ENCODE measurements at regions not wholly inside any gene's neighbourhood (a gene's known extent, or its start where the extent isn't known, plus 50 kb on each side); places are given as distances from the start of the nearest gene placed in this dataset.

DNA sequence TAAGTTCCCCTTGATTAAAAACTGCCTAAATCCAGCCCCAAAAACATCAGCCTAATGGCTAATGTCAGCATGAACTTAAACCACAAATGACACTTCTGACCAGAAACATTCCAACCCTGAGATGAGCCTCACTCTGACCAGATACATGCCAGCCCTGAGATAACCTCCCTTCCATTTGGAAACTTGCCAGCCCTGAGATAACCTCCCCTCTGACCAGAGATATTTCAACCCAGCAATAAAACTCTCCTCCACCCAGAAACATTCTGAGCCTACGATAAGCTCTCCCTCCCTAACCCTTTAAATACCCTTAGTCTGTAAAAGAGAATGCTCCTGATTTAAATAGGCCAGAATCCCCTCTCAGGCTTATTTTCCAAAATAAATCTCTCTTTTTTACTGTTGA, 1035.7 kb upstream of the NUDT12 start:
- ChIA-PET CTCF (no interaction called here), POLR2A (no interaction called here)
- Histone ChIP-seq H3K9ac (ENCODE audit: low read length) (no peak overlapping the region), H3K4me3 (ENCODE audit: control extremely low read depth in 1 of 5, extremely low read depth in 1 of 5, insufficient read depth in 1 of 5, low read depth in 2 of 5, low read length in 4 of 5) (no peak overlapping the region), H3K27ac (ENCODE audit: low read length in 2 of 2) (no peak overlapping the region), H3K36me3 (replicated peaks in 1 of 2; ENCODE audit: control extremely low read depth in 1 of 2, control insufficient read depth in 1 of 2, extremely low read depth in 1 of 2, insufficient read depth in 2 of 2, low read length in 1 of 2) (no peaks in the 10 kb centered on the region), H2AFZ (ENCODE audit: insufficient read depth, low read depth, low read length, poor library complexity, severe bottlenecking) (no peak overlapping the region), H3K9me3 (ENCODE audit: control extremely low read depth in 1 of 3, control insufficient read depth in 2 of 3, insufficient read depth in 1 of 3, low read length in 2 of 3) (peaks cover 0 to 3% (median 2%) of the 10 kb centered on the region in 3 donors), H4K20me1 (ENCODE audit: control insufficient read depth, insufficient read depth, low read length, poor library complexity, severe bottlenecking) (no peaks in the 10 kb centered on the region), H3K79me2 (ENCODE audit: control insufficient read depth, insufficient read depth, low read length) (no peaks in the 10 kb centered on the region), H3K27me3 (replicated peaks in 1 of 4; ENCODE audit: control extremely low read depth in 1 of 4, control insufficient read depth in 3 of 4, insufficient read depth in 4 of 4, low read length in 3 of 4) (no peaks in the 10 kb centered on the region), H3K4me2 (replicated peaks; ENCODE audit: low read depth, low read length, poor library complexity, severe bottlenecking) (no peak overlapping the region), H3K4me1 (ENCODE audit: control insufficient read depth in 2 of 2, insufficient read depth in 2 of 2, low read length in 2 of 2) (no peaks in the 10 kb centered on the region)
- H3K9me3 Mint-ChIP-seq (ENCODE audit: insufficient read depth): peaks cover 2% of the 10 kb centered on the region
- H3K27me3 Mint-ChIP-seq: no peaks in the 10 kb centered on the region
- 67% methylated on average over 1 of the region's 1 CpG for WGBS (ENCODE audit: insufficient coverage)
- TF ChIP-seq EZH2 (IDR thresholded peaks at IDR 0.05; ENCODE audit: borderline replicate concordance, insufficient read depth, low read depth, low read length, poor library complexity, severe bottlenecking): no peak
- TF ChIP-seq, protein P1, sequence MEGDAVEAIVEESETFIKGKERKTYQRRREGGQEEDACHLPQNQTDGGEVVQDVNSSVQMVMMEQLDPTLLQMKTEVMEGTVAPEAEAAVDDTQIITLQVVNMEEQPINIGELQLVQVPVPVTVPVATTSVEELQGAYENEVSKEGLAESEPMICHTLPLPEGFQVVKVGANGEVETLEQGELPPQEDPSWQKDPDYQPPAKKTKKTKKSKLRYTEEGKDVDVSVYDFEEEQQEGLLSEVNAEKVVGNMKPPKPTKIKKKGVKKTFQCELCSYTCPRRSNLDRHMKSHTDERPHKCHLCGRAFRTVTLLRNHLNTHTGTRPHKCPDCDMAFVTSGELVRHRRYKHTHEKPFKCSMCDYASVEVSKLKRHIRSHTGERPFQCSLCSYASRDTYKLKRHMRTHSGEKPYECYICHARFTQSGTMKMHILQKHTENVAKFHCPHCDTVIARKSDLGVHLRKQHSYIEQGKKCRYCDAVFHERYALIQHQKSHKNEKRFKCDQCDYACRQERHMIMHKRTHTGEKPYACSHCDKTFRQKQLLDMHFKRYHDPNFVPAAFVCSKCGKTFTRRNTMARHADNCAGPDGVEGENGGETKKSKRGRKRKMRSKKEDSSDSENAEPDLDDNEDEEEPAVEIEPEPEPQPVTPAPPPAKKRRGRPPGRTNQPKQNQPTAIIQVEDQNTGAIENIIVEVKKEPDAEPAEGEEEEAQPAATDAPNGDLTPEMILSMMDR (IDR thresholded peaks at IDR 0.05): no peak
- no peaks in the 10 kb centered on the region for H3K4me1 Mint-ChIP-seq
- DNase-seq (no peak), ATAC-seq (ENCODE audit: low read depth) (no peak)
- intact Hi-C loops (cut with micrococcal nuclease): no loop called here
- no peak overlapping the region for H3K4me3 Mint-ChIP-seq
- no peak overlapping the region for H3K27ac Mint-ChIP-seq

- Mint-ChIP-seq H3K4me3 (no peak overlapping the region), H3K27me3 (no peaks in the 10 kb centered on the region), H3K4me1 (no peaks in the 10 kb centered on the region), H3K9me3 (ENCODE audit: insufficient read depth) (peaks cover 6% of the 10 kb centered on the region), H3K27ac (no peak overlapping the region)
- Histone ChIP-seq H3K79me2 (ENCODE audit: control insufficient read depth, insufficient read depth, low read length) (no peaks in the 10 kb centered on the region), H3K9ac (ENCODE audit: low read length) (no peak overlapping the region), H3K36me3 (replicated peaks in 1 of 2; ENCODE audit: control extremely low read depth in 1 of 2, control insufficient read depth in 1 of 2, extremely low read depth in 1 of 2, insufficient read depth in 2 of 2, low read length in 1 of 2) (no peaks in the 10 kb centered on the region), H3K4me3 (ENCODE audit: control extremely low read depth in 1 of 5, extremely low read depth in 1 of 5, insufficient read depth in 1 of 5, low read depth in 2 of 5, low read length in 4 of 5) (no peak overlapping the region), H3K27ac (ENCODE audit: low read length in 2 of 2) (no peak overlapping the region), H3K27me3 (replicated peaks in 1 of 4; ENCODE audit: control extremely low read depth in 1 of 4, control insufficient read depth in 3 of 4, insufficient read depth in 4 of 4, low read length in 3 of 4) (no peaks in the 10 kb centered on the region), H3K4me1 (ENCODE audit: control insufficient read depth in 2 of 2, insufficient read depth in 2 of 2, low read length in 2 of 2) (no peaks in the 10 kb centered on the region), H3K4me2 (replicated peaks; ENCODE audit: low read depth, low read length, poor library complexity, severe bottlenecking) (no peak overlapping the region), H2AFZ (ENCODE audit: insufficient read depth, low read depth, low read length, poor library complexity, severe bottlenecking) (no peak overlapping the region), H4K20me1 (ENCODE audit: control insufficient read depth, insufficient read depth, low read length, poor library complexity, severe bottlenecking) (no peaks in the 10 kb centered on the region), H3K9me3 (ENCODE audit: control extremely low read depth in 1 of 3, control insufficient read depth in 2 of 3, insufficient read depth in 1 of 3, low read length in 2 of 3) (no peaks in the 10 kb centered on the region)
- TF ChIP-seq EZH2 (IDR thresholded peaks at IDR 0.05; ENCODE audit: borderline replicate concordance, insufficient read depth, low read depth, low read length, poor library complexity, severe bottlenecking): no peak
- TF ChIP-seq, protein P1 (IDR thresholded peaks at IDR 0.05): no peak
- WGBS (ENCODE audit: insufficient coverage): 86% methylated on average over 4 of the region's 4 CpGs
- POLR2A ChIA-PET: no interaction called here
- CTCF ChIA-PET: no interaction called here
- ATAC-seq (ENCODE audit: low read depth) (no peak), DNase-seq (no peak)
- intact Hi-C loops (cut with micrococcal nuclease): no loop called here
Measured at GRCh38 chr5:104594850-104595249, 1032.3 kb upstream of the NUDT12 start.
